Occipital lobe (tissue), 1 donor: ENCODE measurements at regions not wholly inside any gene's neighbourhood (a gene's known extent, or its start where the extent isn't known, plus 50 kb on each side); places are given as distances from the start of the nearest gene placed in this dataset.
"Not testable (repeated sequence)": the region's sequence is repeated elsewhere in the genome, so short reads cannot be mapped to it uniquely, and the experiment has no call there.

Source experiments
- DNase-seq: peaks from one replicate; lab custom pipeline; 2025; lab: John Stamatoyannopoulos, UW

GRCh38 chr4:38466401-38466800, 197.6 kb upstream of the KLF3 start:
- DNase-seq: no peak

DNA sequence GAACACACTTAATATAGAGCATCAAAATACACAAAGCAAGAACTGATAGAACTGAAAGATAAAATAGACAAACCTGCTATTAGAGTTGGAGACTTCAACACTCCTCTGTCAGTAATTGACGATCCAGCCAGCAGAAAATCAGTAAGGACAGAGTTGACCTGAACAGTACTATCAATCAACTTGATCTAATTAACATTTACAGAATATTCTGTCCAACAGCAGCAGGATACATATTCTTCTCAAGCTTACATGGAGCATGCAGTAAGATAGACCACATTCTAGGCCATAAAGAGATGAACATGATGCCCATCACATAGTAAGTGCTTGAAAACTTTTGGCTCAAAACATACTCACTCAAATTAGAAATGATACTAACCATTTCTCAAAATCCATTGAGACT, 196.7 kb upstream of the KLF3 start:
- DNase-seq: no peak

- no peak for DNase-seq
Observed at GRCh38 chr4:38468339-38468866, 195.6 kb upstream of the KLF3 start.

DNA sequence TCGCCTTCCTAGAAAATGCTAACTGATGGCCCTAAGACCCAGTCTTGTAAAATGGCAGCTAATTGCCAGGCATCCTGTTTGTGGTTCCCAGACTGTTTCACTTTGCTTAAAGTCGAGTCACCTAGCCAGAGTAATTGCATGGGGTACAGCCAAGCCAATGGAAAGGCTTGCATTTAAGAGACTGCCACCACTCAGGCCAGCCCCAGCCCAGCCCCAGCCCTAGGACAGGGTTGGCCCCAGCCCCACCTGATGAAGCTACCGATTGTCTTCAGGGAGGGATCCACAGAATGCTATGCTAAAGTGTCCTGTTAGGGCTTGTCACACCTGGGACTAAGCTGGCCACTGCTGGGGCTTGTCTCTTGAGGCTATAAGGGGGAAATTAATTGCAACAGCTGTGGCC, 194.6 kb upstream of the KLF3 start:
- no peak for DNase-seq

- no peak for DNase-seq
Observed at GRCh38 chr4:38470735-38471262, 193.2 kb upstream of the KLF3 start.

DNA sequence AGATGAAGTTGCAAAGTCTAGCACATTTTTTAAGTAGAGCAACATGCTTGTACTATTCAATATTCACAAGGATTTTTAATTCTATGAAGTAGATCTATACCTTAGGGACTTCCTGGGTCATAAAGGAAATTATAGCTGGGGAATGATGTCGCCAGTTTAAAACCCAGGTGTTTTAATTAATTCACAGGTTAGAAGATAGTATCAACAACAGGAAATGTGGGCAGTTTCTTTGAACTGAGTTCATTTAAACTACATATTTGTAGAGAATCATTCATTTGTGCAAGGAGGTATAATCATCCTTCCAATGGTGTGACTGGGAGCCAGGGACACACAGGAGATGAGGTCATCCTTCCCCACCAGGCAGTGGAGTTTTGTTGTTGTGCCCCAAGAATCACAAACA, 181.3 kb upstream of the KLF3 start:
- no peak for DNase-seq

DNA sequence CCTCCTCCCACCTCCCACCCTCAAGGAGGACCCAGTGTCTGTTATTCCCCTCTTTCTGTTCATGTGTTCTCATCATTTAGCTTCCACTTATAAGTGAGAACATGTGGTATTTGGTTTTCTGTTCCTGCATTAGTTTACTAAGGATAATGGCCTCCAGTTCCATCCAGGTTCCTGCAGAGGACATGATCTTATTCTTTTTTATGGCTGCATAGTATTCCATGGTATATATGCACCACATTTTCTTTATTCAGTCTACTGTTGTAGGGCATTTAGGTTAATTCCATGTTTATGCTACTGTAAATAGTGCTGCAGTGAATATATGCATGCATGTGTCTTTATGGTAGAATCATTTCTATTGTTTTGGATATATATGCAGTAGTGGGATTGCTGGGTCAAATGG, 180.4 kb upstream of the KLF3 start:
- not testable (repeated sequence) for DNase-seq

DNA sequence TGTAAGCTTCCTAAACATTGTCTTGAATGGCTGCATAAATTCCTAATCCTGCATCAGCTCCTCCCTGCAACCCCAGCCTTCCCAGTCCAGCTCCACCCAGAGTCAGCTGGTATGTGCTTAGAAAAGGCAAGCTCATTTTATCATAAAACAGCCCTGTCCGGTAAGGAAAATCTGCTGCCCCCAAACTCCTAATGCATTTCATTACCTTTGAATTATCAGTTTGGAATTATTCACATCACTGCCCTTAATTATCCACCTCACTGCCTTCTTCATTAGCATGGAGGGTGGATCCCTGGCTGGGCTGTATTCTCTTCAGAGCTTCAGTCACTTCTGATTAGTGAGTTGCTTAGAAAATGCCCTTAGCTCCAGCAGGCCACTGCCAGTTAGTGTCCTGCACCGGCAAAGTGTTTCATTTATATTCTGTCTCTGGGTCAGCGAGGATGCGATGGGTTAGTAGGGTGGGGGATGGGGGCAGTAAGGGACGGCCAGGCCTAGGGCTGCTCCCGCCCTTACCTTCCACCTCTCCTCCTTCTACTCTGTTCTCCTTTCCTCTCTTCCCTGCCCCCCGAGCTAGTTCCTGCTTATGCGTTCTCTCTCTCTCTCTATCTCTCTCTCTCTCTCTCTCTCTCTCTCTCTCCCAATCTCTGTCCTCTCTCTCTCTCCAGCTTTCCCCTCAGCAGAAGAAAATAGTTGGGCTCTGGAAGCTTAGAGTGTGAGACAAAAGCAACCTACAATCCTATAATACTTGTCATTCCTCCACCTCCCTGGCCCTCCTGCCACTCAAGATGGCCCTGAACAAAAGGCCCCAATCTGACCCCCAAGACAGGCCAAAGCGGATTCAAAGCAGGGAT, 174.8 kb upstream of the KLF3 start:
- no peak for DNase-seq

DNA sequence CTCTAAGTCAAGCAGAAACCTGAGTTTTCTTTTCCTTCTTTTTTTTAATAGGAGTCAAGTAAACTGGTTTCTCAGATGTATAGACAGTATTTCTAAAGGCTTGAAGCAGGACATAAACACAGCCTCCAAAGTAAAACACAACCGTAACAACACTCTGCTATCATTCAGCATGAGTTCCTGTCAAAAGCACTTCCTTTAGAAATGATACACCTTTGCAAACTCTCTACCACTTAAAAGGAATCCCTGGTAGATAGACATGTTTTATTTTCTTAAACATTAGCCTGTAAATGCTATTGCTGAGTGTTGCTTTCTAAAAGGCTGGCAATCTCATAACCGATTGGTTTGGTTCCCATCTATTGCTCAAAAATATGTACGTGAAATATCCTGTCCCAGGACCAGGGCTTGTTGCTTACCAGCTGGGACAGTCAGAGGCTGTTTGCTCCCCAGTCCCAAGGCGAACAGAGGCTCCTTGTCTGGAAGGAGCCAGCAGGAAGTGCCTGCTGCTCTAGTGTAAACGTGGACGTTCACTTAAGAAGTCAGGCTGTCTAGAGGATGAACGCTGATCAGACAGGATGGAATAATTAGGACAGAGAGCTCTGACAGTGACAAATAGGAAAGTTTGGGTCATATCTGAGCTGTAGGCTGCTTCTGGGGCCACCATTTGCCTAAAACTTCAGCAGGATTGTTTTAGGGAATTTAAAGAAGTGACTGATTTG, 173.9 kb upstream of the KLF3 start:
- DNase-seq: no peak

GRCh38 chr4:38490753-38491446, 173.1 kb upstream of the KLF3 start:
- DNase-seq: no peak

GRCh38 chr4:38491854-38492478, 172.0 kb upstream of the KLF3 start:
- DNase-seq: no peak

GRCh38 chr4:38493066-38493465, 170.9 kb upstream of the KLF3 start:
- no peak for DNase-seq

- DNase-seq: no peak
Observed at GRCh38 chr4:38495446-38495845, 168.6 kb upstream of the KLF3 start.

GRCh38 chr4:38497121-38497520, 166.9 kb upstream of the KLF3 start:
- no peak for DNase-seq

DNA sequence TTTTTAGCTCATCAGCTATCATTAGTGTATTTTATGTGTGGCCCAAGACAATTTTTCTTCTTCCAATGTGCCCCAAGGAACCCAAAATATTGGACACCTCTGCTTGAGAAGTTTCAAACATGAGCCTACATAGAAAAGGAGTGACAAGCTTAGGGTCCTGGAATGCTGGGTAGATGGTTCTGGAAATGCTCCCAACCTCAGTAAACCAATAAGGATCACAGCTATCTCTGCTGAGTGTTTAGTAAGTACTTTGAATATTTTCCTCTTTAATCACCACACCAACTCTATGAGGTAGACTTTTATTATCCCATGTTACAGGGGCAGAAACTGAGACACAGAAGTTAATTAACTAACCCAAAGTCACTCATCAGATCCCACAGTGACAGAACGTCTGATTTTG, 164.9 kb upstream of the KLF3 start:
- no peak for DNase-seq

DNA sequence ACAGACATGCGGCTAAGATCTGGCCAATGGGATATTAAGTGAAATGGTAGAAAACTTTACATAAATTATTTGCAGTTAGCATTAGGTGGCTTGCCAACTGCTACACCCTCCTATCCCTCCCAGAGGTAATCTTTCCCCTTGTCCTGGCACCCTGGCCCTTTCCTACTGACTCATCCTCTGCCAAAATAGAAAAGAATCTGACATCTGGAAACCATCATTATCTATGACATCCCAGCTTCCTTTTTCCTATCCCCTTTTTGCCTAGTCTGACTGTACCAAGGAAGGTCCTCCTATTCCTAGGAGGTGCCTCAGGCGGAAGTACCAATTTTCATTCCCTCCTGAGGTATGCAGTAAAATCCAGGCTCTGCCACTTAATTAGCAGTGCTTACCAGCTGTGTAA, 163.6 kb upstream of the KLF3 start:
- no peak for DNase-seq

GRCh38 chr4:38501698-38502097, 162.3 kb upstream of the KLF3 start:
- no peak for DNase-seq

DNA sequence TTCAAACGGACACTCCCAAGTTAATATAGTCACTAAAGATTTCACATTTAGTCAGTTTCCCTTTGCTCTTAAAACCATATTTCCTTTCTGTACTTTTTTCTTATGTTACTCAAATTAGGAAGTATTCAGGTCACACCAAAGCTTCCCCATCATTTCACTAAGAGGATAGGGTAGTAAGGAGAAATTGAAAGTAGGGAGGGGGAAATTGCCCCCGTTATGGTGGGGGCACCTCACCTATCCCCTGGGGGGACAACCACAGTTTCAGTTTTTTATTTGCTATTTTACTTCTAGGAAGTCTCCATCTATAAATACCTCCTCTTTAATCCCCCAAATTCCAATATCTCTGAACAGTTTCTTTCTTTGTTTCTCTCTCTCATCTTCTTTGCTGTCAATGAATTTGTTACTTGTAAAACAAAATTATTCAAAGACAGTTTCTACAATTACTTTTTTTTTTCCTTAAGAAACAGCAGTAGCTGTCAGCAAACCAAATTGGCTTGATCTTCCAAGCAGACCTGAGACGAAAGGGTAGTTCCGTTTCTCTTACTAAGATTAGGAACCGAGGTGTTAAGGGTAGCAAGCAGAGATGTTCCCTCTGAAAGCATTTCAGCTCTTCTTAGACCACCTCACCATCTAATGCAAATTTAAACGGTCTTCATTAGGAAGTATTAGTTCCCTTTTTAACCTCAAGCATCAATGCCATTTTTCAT, 160.2 kb upstream of the KLF3 start:
- no peak for DNase-seq

DNA sequence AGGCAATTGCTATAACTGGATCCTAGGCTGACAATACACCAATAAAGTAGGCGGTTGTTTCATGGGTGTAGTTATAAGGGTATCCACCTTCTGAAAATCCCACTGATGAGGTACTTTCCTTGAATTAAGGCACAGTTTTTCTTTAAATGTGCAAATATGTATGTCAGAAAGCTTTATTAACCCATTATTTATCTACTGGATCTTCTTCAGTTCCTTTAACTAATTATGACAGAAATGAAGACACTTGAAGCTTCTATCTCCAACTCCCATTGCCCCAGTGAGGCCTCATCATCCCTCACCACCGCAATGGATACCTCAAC, 159.6 kb upstream of the KLF3 start:
- no peak for DNase-seq

DNA sequence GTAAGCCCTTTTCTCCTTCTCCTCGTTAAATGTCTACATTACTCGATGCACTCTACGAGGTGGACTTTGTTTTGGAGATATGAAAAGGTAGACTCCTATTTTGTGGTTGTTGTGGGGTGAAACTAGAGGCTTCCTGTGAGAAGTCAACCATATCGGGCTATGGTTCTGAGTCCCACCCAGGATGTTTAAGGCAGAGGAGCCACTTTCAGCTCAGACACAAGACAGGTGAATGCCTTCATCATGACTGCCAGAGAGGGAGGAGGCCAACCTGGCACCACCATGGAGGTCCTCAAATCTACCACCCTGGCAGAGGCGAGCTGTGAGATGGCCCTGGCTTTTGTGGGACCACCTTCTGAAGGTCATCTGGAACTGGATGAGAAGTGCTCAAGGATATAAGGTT, 154.4 kb upstream of the KLF3 start:
- DNase-seq: no peak

DNA sequence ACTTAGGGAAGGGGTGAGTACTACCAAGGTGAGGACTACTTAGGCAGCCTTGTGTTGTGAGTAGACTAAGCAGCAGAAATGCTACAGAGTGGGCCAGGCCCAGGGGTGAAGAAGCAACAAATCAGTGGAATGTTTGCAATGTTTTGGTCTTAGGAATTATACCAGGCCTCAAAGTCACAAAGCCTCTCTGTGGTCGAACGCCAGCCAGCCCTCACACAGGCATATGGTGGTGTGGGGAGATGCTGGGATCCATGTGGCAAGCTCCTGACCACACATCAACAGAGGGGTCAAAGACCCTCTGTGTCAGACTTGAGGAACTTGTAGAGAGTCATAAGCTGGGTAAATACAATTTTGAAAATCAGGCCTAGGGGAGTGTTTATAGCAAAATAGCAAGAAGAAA, 153.8 kb upstream of the KLF3 start:
- DNase-seq: no peak
